HG02642 (cell line): ENCODE measurements at regions not wholly inside any gene's neighbourhood (a gene's known extent, or its start where the extent isn't known, plus 50 kb on each side); places are given as distances from the start of the nearest gene placed in this dataset.

ENCODE experiments used
- ATAC-seq: cut with Tn5 transposase; IDR thresholded peaks from one replicate; pipeline ENCODE4 v1.9.1; 2021; ENCODE audit warnings: mild to moderate bottlenecking; ENCODE audit not compliant: unreplicated experiment, poor library complexity

DNA sequence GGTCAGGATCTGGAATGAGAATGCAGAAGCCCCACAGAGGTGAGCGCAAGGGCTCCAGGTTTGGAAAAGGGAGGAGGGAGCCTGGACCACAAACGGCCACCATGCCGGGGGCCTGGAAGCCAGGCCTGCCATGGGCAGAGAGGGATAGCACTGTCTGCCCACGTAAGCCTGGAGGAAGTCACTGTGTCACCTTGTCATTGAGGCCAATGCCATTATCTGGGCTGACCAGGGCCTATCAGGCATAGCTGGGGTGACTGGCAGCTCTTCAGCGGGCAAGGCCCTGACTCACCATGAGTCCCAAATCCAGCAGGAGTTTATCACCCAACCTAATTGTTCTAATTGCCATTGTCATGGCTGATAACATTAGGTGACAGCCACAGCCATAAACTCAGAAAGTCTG, 84.6 kb downstream of the MATN1 start:
- ATAC-seq: no peak

- ATAC-seq: no peak
These were observed 85.3 kb downstream of the MATN1 start for GRCh38 chr1:30638086-30638485.

DNA sequence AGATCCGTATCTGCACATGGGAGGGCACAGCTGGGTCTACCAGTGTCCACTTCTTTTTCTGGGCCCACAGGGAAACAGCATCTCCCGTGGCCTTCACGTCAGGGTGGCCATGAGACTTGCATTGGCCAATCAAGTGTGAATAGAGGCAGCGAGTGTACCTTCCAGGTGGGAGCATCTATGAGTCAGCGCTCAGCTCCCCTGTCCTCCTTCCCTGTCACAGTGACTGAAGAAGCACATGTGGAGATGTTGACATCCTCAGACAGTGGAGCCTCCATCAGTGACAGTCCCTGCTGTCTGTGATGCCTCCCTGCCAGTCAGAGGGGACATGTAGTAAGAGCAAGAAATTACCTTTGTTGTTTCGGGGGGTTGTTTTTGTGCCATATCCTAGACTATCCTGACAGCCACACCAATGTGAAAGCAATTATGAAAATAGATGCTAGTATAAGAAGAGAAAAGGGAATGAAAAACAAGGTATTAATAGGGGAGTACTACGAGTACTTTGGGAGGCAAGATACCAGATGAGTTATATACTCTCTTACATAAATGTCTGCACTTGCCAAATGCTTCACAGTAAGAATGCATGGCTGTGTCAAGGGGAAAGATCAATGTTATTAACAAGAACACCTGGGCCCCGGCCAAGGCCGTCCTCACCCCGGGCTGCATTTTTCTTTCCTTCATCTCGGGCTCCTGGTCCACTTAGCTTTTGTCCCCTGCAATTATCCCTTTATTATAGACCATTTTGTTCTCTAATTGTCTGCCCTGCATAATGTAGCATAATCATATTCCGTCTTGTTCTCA, 86.0 kb downstream of the MATN1 start:
- ATAC-seq: no peak

DNA sequence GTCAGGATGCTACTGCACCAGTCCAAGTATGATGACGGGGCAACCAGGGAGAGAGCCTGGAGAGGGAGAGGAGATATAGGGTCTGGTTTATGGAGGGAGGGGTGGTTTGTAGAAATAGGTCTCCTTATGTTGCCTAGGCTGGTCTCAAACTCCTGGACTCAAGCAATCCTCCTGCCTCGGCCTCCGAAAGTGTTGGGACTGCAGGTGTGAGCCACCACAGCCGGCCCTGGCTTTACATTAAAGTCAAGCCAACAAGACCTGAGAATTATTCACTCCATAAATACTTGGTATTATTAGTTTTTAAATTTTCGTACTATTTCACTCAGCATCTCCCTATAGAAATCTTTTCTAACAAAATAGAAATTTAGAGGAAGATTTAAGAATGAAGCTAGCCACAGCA, 86.8 kb downstream of the MATN1 start:
- ATAC-seq: no peak

DNA sequence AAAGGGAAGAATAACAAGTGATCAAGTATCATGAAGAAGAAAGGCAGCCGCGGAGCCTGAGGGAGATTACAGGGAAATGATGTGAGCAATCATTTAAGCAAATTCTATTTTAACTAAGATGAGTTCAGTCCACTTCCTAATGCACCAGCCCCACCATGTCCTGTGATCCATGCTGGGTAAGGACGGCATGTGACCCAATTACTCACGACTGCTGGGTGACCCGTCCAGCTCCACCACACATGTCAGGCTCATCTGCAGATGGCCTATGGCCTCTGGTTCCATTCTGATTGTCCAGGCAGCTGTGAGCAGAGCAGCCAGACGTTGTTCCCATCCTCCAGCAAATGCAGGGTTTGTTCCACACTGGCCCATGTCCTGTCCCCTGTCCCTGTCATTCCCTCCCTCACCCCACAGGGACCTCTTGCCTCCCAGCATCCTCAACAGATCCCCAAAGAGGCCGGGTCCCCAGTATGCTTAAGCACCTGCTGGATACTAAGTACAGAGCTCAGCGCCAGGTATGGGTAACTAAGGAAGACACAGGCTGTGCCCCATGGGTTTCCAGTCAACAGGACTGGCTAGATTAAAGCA, 87.9 kb downstream of the MATN1 start:
- no peak for ATAC-seq

- ATAC-seq: no peak
These were observed 88.9 kb downstream of the MATN1 start for GRCh38 chr1:30634507-30634906.

- ATAC-seq: no peak
These were observed 90.1 kb downstream of the MATN1 start for GRCh38 chr1:30633294-30633693.

DNA sequence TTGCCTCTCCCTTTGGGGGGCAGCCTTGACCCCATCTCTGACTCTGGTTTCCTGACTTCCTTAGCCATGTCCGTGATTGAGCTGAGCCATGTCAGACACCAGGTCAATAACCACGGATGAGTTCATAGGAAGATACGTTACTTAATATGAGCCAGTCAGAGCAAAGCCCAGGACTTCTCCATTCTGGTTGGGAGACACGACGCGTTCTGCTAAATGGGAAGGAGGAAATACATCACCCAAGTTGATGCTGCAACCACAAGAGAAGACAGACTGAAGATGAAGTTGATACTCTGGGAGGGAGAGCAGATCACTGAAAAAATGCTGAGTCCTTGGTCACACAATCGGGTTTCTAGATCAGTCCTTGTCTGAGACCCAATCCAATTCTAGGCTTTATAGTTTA, 90.9 kb downstream of the MATN1 start:
- ATAC-seq: no peak

- no peak for ATAC-seq
These were observed 91.7 kb downstream of the MATN1 start for GRCh38 chr1:30631700-30632099.

- no peak for ATAC-seq
These were observed 93.9 kb downstream of the MATN1 start for GRCh38 chr1:30629501-30629900.

- ATAC-seq: no peak
These were observed 95.4 kb downstream of the MATN1 start for GRCh38 chr1:30627994-30628393.

DNA sequence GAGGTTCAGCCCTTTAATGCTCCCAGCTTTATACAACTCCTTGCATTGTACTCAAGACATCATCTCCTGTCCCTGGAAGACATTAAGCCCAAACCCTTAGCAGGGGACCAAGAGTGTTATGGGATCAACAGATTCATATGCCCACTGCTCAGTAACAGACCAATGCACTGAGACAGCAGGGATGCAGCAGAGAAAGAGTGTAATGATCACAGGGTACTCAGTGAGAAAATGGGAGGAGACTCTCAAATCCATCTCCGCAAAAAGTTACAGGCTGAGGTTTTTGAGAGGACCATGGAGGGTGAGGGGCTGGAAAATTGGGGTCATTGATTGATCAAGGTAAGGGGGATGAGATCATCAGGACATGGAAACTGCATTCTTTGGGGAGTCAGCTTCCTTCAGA, 96.2 kb downstream of the MATN1 start:
- ATAC-seq: no peak

DNA sequence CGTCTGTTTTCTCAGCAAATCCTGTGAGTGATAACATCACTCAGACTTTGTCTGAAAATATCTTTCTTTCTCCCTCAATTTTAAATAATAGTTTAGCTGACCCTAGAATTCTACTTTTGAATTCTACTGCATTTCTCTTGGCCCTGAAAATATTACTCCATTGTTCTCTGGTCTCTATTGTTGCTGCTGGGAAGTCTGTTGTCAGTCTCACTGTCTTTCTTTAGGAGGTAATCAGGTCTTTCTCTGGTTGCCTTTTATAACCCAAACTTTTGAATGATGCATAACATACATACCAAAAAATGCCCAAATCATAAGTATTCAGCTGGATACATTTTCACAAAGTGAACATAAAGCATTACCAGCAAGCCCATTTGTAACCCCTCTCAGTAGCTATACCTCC, 100.0 kb downstream of the MATN1 start:
- no peak for ATAC-seq

- ATAC-seq: no peak
These were observed 103.8 kb downstream of the MATN1 start for GRCh38 chr1:30619619-30620018.

- ATAC-seq: no peak
These were observed 105.0 kb downstream of the MATN1 start for GRCh38 chr1:30618335-30618747.

GRCh38 chr1:30616759-30617158, 106.6 kb downstream of the MATN1 start:
- ATAC-seq: no peak

- ATAC-seq: no peak
These were observed 107.4 kb downstream of the MATN1 start for GRCh38 chr1:30615816-30616590.

DNA sequence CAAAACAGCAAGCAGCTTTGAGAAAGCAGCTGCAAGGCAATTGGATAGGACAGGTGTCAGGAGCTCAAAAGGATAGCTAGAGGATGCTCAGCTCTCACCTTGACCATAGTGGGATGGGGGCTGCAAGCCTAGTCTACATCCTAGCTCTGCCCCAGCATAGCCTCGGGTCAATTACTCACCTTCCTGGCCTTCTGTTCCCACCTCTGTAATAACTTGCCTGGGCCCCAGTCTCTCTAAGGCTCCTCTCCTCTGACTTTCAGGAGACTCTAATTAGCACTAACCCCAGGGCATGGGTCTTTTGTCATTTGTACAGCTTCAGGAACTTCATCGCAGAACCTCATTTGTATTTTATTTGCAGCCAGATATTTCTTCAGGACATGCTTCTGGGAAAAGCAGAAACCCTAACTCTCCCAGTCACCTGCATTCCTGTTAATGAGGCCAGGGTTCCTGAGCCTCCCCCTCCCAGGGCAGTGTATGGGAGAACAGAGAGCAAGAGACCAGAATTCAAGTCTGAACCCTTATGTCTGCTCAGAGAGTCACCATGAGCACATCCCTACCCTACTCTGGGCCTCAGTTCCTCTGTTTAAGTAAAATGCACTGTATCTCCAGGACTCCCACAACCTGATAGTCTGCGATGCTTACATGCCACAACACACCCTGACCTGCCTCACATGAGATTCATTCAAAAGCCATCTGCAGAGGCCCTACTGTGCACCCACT, 108.1 kb downstream of the MATN1 start:
- ATAC-seq: no peak

- ATAC-seq: no peak
These were observed 110.2 kb downstream of the MATN1 start for GRCh38 chr1:30613188-30613587.

- no peak for ATAC-seq
These were observed 110.8 kb downstream of the MATN1 start for GRCh38 chr1:30612536-30613065.
